GM12878 (cell line): ENCODE measurements at regions not wholly inside any gene's neighbourhood (a gene's known extent, or its start where the extent isn't known, plus 50 kb on each side); places are given as distances from the start of the nearest gene placed in this dataset.
A peak's percentile ranks its signal among the peaks of the same experiment; 100 is the strongest.

Experiments used
- BRCA1 ChIP-seq: IDR thresholded peaks from 2 replicates; pipeline ENCODE4 v1.6.1; 2011; ENCODE audit warnings: low read depth, low read length, improper control_type of control experiment
- CBFB ChIP-seq: IDR thresholded peaks from 2 replicates; pipeline ENCODE4 v1.6.1; 2016; ENCODE audit warnings: antibody characterized with exemption, low read depth
- CEBPZ ChIP-seq: fragments of 150-350 bp; IDR thresholded peaks from 2 replicates; pipeline ENCODE4 v1.6.1; 2016; ENCODE audit warnings: low read depth, low read length
- CHD2 ChIP-seq: IDR thresholded peaks from 2 replicates; pipeline ENCODE4 v1.6.1; 2011; ENCODE audit warnings: low read depth, low read length, improper control_type of control experiment, borderline replicate concordance
- ETV6 ChIP-seq, 2 experiments: fragments of 450-650 bp in 1 of 2; IDR thresholded peaks in 1 of 2; conservative IDR thresholded peaks in 1 of 2; 2 replicates each; pipeline ENCODE4 v1.6.1; 2014; ENCODE audit warnings: antibody characterized with exemption in 1 of 2, borderline replicate concordance in 1 of 2, low read depth in 1 of 2, mild to moderate bottlenecking in 1 of 2, moderate library complexity in 1 of 2
- HCFC1 ChIP-seq: fragments of 150-350 bp; IDR thresholded peaks from 2 replicates; pipeline ENCODE4 v1.6.1; 2014; ENCODE audit warnings: low read length
- HDAC2 ChIP-seq: fragments of 200-600 bp; sonication (generic); IDR thresholded peaks from 2 replicates; pipeline ENCODE4 v1.6.1; 2017
- IRF3 ChIP-seq: fragments of 450-650 bp; IDR thresholded peaks from 2 replicates; pipeline ENCODE4 v1.6.1; 2014; ENCODE audit warnings: mild to moderate bottlenecking
- JUNB ChIP-seq: IDR thresholded peaks from 2 replicates; pipeline ENCODE4 v1.6.1; 2016; ENCODE audit warnings: antibody characterized with exemption, mild to moderate bottlenecking
- KAT2A ChIP-seq: conservative IDR thresholded peaks from 2 replicates; pipeline ENCODE4 v1.6.1; 2011; ENCODE audit warnings: low read depth, low read length; ENCODE audit not compliant: control insufficient read depth
- LARP7 ChIP-seq: fragments of 450-650 bp; IDR thresholded peaks from 2 replicates; pipeline ENCODE4 v1.6.1; 2017; ENCODE audit warnings: mild to moderate bottlenecking
- MEF2A ChIP-seq: IDR thresholded peaks from 2 replicates; pipeline ENCODE4 v1.6.1; 2011; ENCODE audit warnings: low read depth, mild to moderate bottlenecking, low read length, moderate library complexity; ENCODE audit not compliant: insufficient read depth
- MEF2B ChIP-seq: fragments of 450-650 bp; IDR thresholded peaks from 2 replicates; pipeline ENCODE4 v1.6.1; 2018; ENCODE audit warnings: mild to moderate bottlenecking, moderate library complexity; ENCODE audit not compliant: partially characterized antibody, poor library complexity, severe bottlenecking
- NBN ChIP-seq: fragments of 450-650 bp; IDR thresholded peaks from 2 replicates; pipeline ENCODE4 v1.6.1; 2016
- NFXL1 ChIP-seq: fragments of 450-650 bp; IDR thresholded peaks from 2 replicates; pipeline ENCODE4 v1.6.1; 2017; ENCODE audit warnings: antibody characterized with exemption, mild to moderate bottlenecking, borderline replicate concordance
- PAX8 ChIP-seq: fragments of 450-650 bp; IDR thresholded peaks from 2 replicates; pipeline ENCODE4 v1.6.1; 2017; ENCODE audit warnings: mild to moderate bottlenecking, moderate library complexity
- PML ChIP-seq: IDR thresholded peaks from 2 replicates; pipeline ENCODE4 v1.6.1; 2012; ENCODE audit warnings: low read length, inconsistent platforms
- POLR2AphosphoS2 ChIP-seq: IDR thresholded peaks from 2 replicates; pipeline ENCODE4 v1.6.1; 2011; ENCODE audit warnings: low read depth, mild to moderate bottlenecking, low read length, improper control_type of control experiment, moderate library complexity
- POLR2AphosphoS5 ChIP-seq: IDR thresholded peaks from 2 replicates; pipeline ENCODE4 v1.6.1; 2011; ENCODE audit warnings: mild to moderate bottlenecking, low read length, inconsistent platforms
- SUZ12 ChIP-seq: fragments of 200-600 bp; sonication (generic); IDR thresholded peaks from one replicate; pipeline ENCODE4 v1.6.1; 2018; ENCODE audit warnings: antibody characterized with exemption, mild to moderate bottlenecking; ENCODE audit not compliant: unreplicated experiment
- TCF3 ChIP-seq: IDR thresholded peaks from 2 replicates; pipeline ENCODE4 v1.6.1; 2012; ENCODE audit warnings: low read depth, mild to moderate bottlenecking, low read length, borderline replicate concordance; ENCODE audit not compliant: insufficient read depth
- ZSCAN29 ChIP-seq: fragments of 450-650 bp; IDR thresholded peaks from 2 replicates; pipeline ENCODE4 v1.6.1; 2017; ENCODE audit warnings: mild to moderate bottlenecking, moderate library complexity
- TF ChIP-seq, protein P1 (sequence below): IDR thresholded peaks from 2 replicates; pipeline ENCODE4 v1.6.1; 2011; ENCODE audit warnings: low read depth, low read length, improper control_type of control experiment, borderline replicate concordance
- TF ChIP-seq, protein P2 (sequence below): IDR thresholded peaks from 2 replicates; pipeline ENCODE4 v1.6.1; 2012; ENCODE audit warnings: low read length, inconsistent platforms

GRCh38 chr5:124528838-124529237, 217.6 kb downstream of the ZNF608 start (continued):
- TF ChIP-seq CHD2 (no peak), ETV6 (conservative IDR thresholded peaks at IDR 0.05 in 1 of 2, IDR thresholded peaks at IDR 0.05 in 1 of 2; ENCODE audit: borderline replicate concordance in 1 of 2, low read depth in 1 of 2) (no peak), NBN (no peak), JUNB (peak; percentile 55; the same call in 1 of the 2 replicates), CBFB (no peak), IRF3 (no peak), HDAC2 (no peak), PAX8 (no peak), CEBPZ (no peak), SUZ12 (no peak), NFXL1 (no peak), PML (no peak), POLR2AphosphoS5 (no peak), HCFC1 (no peak), BRCA1 (no peak), TCF3 (no peak), KAT2A (no peak), POLR2AphosphoS2 (no peak), MEF2A (0 out of 2 replicates have a peak, but pooled peaks have one; percentile 25), MEF2B (no peak), LARP7 (no peak), ZSCAN29 (no peak)
- TF ChIP-seq, protein P1, sequence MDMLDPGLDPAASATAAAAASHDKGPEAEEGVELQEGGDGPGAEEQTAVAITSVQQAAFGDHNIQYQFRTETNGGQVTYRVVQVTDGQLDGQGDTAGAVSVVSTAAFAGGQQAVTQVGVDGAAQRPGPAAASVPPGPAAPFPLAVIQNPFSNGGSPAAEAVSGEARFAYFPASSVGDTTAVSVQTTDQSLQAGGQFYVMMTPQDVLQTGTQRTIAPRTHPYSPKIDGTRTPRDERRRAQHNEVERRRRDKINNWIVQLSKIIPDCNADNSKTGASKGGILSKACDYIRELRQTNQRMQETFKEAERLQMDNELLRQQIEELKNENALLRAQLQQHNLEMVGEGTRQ, result no peak
- TF ChIP-seq, protein P2, sequence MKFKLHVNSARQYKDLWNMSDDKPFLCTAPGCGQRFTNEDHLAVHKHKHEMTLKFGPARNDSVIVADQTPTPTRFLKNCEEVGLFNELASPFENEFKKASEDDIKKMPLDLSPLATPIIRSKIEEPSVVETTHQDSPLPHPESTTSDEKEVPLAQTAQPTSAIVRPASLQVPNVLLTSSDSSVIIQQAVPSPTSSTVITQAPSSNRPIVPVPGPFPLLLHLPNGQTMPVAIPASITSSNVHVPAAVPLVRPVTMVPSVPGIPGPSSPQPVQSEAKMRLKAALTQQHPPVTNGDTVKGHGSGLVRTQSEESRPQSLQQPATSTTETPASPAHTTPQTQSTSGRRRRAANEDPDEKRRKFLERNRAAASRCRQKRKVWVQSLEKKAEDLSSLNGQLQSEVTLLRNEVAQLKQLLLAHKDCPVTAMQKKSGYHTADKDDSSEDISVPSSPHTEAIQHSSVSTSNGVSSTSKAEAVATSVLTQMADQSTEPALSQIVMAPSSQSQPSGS, result 0 out of 2 replicates have a peak, but pooled peaks have one; percentile 35
